GM20000 (cell line): ENCODE measurements at regions not wholly inside any gene's neighbourhood (a gene's known extent, or its start where the extent isn't known, plus 50 kb on each side); places are given as distances from the start of the nearest gene placed in this dataset.

Experiments used
- DNase-seq: peaks from one replicate; pipeline ENCODE4 v3.0.0; 2012; ENCODE audit warnings: low spot score
- CTCF ChIP-seq: IDR thresholded peaks from 2 replicates; pipeline ENCODE4 v1.5.1; 2012; ENCODE audit warnings: mild to moderate bottlenecking, control low read depth; ENCODE audit errors: extremely low read depth, missing control alignments

GRCh38 chr2:238763471-238763995 is 84.4 kb upstream of the TWIST2 start:
- TF ChIP-seq CTCF: no peak
- DNase-seq: no peak

GRCh38 chr2:238765590-238765989 is 82.3 kb upstream of the TWIST2 start:
- DNase-seq: no peak
- TF ChIP-seq CTCF: no peak

GRCh38 chr2:238771218-238771617 is 76.7 kb upstream of the TWIST2 start:
- DNase-seq: no peak
- no peak for TF ChIP-seq CTCF

GRCh38 chr2:238771639-238772038 is 76.2 kb upstream of the TWIST2 start:
- no peak for TF ChIP-seq CTCF
- no peak for DNase-seq

GRCh38 chr2:238772635-238773297 is 75.1 kb upstream of the TWIST2 start:
- no peak for DNase-seq
- no peak for TF ChIP-seq CTCF

GRCh38 chr2:238773472-238773871 is 74.4 kb upstream of the TWIST2 start:
- no peak for TF ChIP-seq CTCF
- DNase-seq: no peak

GRCh38 chr2:238774071-238774470 is 73.8 kb upstream of the TWIST2 start:
- no peak for DNase-seq
- no peak for TF ChIP-seq CTCF
